BLaER1 treated with 17β-estradiol and CSF1 and Interleukin-3, amounts not matched to agents 10 nM and 100 nM (cell line): ENCODE measurements at regions not wholly inside any gene's neighbourhood (a gene's known extent, or its start where the extent isn't known, plus 50 kb on each side); places are given as distances from the start of the nearest gene placed in this dataset.

Source experiments
- H3K27ac ChIP-seq, 11 experiments: shearing (Covaris generic); formaldehyde crosslinking; 2 replicates each; pipeline ENCODE4 v1.8.1; 2022
- H3K27me3 ChIP-seq, 11 experiments: shearing (Covaris generic); formaldehyde crosslinking; 2 replicates each; pipeline ENCODE4 v1.8.1; 2022
- H3K36me3 ChIP-seq, 11 experiments: shearing (Covaris generic); formaldehyde crosslinking; 2 replicates each; pipeline ENCODE4 v1.8.1; 2022
- H3K4me1 ChIP-seq, 10 experiments: shearing (Covaris generic); formaldehyde crosslinking; 2 replicates each; pipeline ENCODE4 v1.8.1; 2022
- H3K4me2 ChIP-seq, 11 experiments: shearing (Covaris generic); formaldehyde crosslinking; 2 replicates each; pipeline ENCODE4 v1.8.1; 2022
- H3K4me3 ChIP-seq, 10 experiments: shearing (Covaris generic); formaldehyde crosslinking; 2 replicates each; pipeline ENCODE4 v1.8.1; 2022
- H3K9ac ChIP-seq, 11 experiments: shearing (Covaris generic); formaldehyde crosslinking; 2 replicates each; pipeline ENCODE4 v1.8.1; 2022
- H3K9me3 ChIP-seq, 11 experiments: shearing (Covaris generic); formaldehyde crosslinking; replicated peaks in 1 of 11; 2 replicates each; pipeline ENCODE4 v1.8.1; 2022
- H4K20me1 ChIP-seq, 11 experiments: shearing (Covaris generic); formaldehyde crosslinking; 2 replicates each; pipeline ENCODE4 v1.8.1; 2022
- Cebpa-rat ChIP-seq, 11 experiments: shearing (Covaris generic); IDR thresholded peaks; 2 replicates each; pipeline ENCODE4 v1.8.1; 2022

DNA sequence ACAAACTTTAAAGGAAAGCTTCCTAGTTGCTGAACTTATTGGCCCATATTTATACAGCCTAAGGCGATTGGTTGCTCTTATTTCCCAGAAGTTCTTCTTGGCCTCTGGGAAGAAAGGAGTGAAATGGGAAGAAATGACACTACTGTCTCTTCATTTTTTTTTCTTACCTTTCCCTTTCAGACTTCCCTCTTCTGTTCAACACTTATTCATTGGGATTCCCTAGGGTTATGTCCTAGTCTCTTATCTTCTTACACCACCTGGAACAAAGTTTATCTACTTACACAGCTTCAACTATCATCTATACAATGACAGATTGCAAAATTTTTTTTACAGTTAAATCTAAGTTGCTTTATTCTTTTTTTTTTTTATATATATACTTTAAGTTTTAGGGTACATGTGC lies 68.0 kb downstream of the SNX12 start:
- Histone ChIP-seq H3K9me3 (0 out of 22 replicates have a peak, but pooled peaks cover 0 to 3% (median 0%) of the 10 kb centered on the region in 11 experiments), H3K4me2 (no peak overlapping the region), H3K27ac (no peak overlapping the region), H4K20me1 (no peaks in the 10 kb centered on the region), H3K36me3 (no peaks in the 10 kb centered on the region), H3K27me3 (peaks cover 60 to 95% (median 83%) of the 10 kb centered on the region in 11 experiments), H3K9ac (no peak overlapping the region), H3K4me3 (no peak overlapping the region), H3K4me1 (no peaks in the 10 kb centered on the region)
- no peak for TF ChIP-seq Cebpa-rat (IDR thresholded peaks at IDR 0.05)

DNA sequence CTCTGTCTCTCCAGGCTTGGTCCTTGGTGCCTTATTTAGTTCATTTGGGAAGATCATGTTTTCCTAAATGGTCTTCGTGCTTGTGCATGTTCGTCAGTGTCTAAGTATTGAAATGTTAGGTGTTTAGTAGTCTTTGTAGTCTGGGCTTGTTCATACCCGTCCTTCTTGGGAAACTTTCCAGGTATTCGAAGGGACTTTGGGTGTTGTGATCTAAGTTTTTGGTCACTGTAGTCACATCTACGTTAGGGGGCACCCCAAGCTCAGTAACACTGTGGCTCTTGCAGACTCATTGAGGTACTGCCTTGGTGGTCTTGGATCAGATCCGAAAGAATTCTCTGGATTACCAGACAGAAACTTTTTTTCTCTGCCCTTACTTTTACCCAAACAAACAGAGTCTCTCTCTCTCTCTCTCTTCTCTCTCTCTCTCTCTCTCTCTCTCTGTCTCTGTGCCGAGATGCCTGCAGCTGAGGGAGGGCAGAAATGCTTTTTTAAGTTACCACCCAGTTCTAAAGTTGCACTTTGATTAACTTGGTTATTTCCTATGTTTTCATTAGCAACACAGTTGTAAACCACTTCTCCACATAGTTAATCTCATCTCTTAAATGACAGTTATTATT lies 67.6 kb upstream of the SLC7A3 start:
- Histone ChIP-seq H3K4me1 (no peaks in the 10 kb centered on the region), H3K9ac (no peak overlapping the region), H3K4me2 (no peak overlapping the region), H3K36me3 (no peaks in the 10 kb centered on the region), H3K27me3 (peaks cover 44 to 87% (median 74%) of the 10 kb centered on the region in 11 experiments), H4K20me1 (no peaks in the 10 kb centered on the region), H3K9me3 (peaks cover 8 to 15% (median 10%) of the 10 kb centered on the region in 11 experiments; a peak in 18 of 22 replicates), H3K4me3 (no peak overlapping the region), H3K27ac (no peak overlapping the region)
- no peak for TF ChIP-seq Cebpa-rat (IDR thresholded peaks at IDR 0.05)

DNA sequence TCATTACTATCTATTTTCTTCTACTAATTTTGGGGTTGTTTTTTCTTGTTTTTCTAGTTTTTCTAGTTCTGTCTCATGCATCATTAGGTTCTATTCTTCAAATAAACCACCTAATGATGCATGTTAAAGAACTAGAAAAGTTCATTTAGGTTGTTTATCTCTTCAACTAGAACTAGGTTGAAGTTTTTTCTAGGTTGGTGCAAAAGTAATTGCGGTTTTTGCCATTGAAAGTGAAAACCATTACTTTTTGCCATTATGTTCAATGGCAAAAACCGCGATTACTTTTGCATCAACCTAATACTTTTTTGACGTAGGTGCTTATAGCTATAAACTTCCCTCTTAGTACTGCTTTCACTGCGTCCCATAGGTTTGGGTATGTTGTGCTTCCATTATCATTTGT lies 64.4 kb upstream of the SLC7A3 start:
- H3K4me1 ChIP-seq: no peaks in the 10 kb centered on the region
- no peaks in the 10 kb centered on the region for H3K36me3 ChIP-seq
- peaks cover 27 to 60% (median 50%) of the 10 kb centered on the region in 11 experiments for H3K27me3 ChIP-seq
- no peak overlapping the region for H3K27ac ChIP-seq
- no peak for TF ChIP-seq Cebpa-rat (IDR thresholded peaks at IDR 0.05)
- H3K4me3 ChIP-seq: no peak overlapping the region
- H3K4me2 ChIP-seq: no peak overlapping the region
- H3K9ac ChIP-seq: no peak overlapping the region
- peaks cover 21 to 35% (median 24%) of the 10 kb centered on the region in 11 experiments for H3K9me3 ChIP-seq
- no peaks in the 10 kb centered on the region for H4K20me1 ChIP-seq

DNA sequence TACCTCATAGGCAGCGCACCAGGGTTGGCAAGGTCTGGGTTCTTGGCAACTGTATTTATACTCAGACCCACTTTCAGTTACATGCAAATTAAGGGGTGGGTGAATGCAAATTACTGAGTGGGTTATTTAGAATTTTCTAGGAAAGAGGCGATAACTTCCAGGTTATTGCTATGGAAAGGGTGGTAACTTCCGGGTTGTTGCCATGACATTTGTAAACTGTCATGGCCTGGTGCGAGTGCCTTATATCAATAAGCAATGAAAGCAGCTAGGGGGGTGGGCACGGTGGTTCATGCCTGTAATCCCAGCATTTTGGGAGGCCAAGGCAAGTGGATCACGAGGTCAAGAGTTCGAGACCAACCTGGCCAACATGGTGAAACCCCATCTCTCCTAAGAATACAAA lies 57.5 kb upstream of the SLC7A3 start:
- Histone ChIP-seq H4K20me1 (no peaks in the 10 kb centered on the region), H3K27ac (no peak overlapping the region), H3K4me2 (no peak overlapping the region), H3K27me3 (peaks cover 7 to 40% (median 24%) of the 10 kb centered on the region in 11 experiments; a peak in 19 of 22 replicates), H3K9ac (no peak overlapping the region), H3K36me3 (no peaks in the 10 kb centered on the region), H3K9me3 (peaks cover 11 to 24% (median 15%) of the 10 kb centered on the region in 11 experiments), H3K4me3 (no peak overlapping the region), H3K4me1 (no peaks in the 10 kb centered on the region)
- no peak for TF ChIP-seq Cebpa-rat (IDR thresholded peaks at IDR 0.05)
